HepG2 (cell line): ENCODE measurements at regions not wholly inside any gene's neighbourhood (a gene's known extent, or its start where the extent isn't known, plus 50 kb on each side); places are given as distances from the start of the nearest gene placed in this dataset.

Experiments used
- EP300 ChIP-seq, 3 experiments: sonication (generic) in 1 of 3; formaldehyde crosslinking in 1 of 3; IDR thresholded peaks; 2 replicates each; pipeline versions ENCODE4 v1.5.1 to v1.6.1; 2011 to 2020; ENCODE audit warnings: low read depth in 2 of 3, low read length in 2 of 3, borderline replicate concordance in 1 of 3, improper control_type of control experiment in 1 of 3, mild to moderate bottlenecking in 1 of 3, missing genetic modification reagents in 1 of 3, moderate library complexity in 1 of 3
- KDM1A ChIP-seq: IDR thresholded peaks from 2 replicates; pipeline ENCODE4 v1.6.1; 2016; ENCODE audit warnings: missing compliant biosample characterization
- PLRG1 ChIP-seq: fragments of 450-650 bp; conservative IDR thresholded peaks from 2 replicates; pipeline ENCODE4 v1.6.1; 2016
- YEATS4 ChIP-seq: sonication (generic); formaldehyde crosslinking; IDR thresholded peaks from 2 replicates; pipeline ENCODE4 v1.4.0; 2020; ENCODE audit warnings: missing genetic modification reagents, borderline replicate concordance
- TF ChIP-seq, protein P1 (sequence below): sonication (generic); formaldehyde crosslinking; IDR thresholded peaks from 2 replicates; pipeline ENCODE4 v1.5.1; 2020; ENCODE audit warnings: missing genetic modification reagents, mild to moderate bottlenecking, borderline replicate concordance

DNA sequence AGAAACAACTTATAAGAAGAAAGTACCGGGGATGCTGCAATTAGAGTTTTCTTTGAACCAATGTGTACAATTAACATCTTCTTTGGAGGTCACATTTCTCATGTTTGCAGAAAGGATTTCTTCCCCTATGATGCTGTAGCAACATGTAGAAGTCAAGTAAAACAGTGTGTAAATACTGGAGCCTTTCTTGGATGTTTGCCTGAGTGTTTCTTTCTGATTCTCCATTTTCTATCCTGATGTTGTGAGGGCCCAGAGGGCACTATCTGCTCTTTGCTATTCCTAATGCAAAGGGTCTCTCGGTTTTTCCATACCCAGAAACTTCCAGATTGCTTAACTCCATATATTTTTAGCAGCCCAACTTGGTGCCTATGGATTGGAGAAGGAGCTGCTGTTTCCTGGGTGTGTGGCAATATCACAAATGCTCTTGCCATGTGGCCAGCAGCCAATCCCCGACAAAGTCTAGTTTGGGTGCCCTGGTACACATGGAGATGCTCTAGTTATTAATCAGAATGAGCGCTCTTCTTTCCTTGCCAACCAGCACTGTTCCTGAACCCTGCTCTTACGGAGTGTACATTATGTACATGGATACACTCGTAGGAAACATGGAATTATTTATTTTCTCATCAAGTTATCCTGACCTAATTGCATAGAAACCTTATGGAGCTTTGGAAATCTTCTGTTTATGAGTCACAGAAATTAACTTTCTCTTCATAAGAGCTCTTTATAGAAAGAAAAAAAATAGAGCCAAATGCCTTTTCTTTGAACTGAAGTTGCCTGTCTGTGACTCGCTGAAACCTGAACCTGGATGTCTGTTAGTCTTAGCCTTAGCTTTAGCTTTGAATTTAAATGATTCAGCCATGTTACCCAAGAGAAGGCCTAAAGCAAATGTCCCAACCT lies 67.0 kb upstream of the GPC4 start:
- TF ChIP-seq EP300 (IDR thresholded peaks at IDR 0.05; ENCODE audit: low read depth in 2 of 2, low read length in 2 of 2) (no peak), EP300 (CRISPR knock-in tag; IDR thresholded peaks at IDR 0.05; ENCODE audit: borderline replicate concordance) (no peak), YEATS4 (CRISPR knock-in tag) (no peak), KDM1A (CRISPR knock-in tag) (no peak), PLRG1 (no peak)
- TF ChIP-seq, protein P1, sequence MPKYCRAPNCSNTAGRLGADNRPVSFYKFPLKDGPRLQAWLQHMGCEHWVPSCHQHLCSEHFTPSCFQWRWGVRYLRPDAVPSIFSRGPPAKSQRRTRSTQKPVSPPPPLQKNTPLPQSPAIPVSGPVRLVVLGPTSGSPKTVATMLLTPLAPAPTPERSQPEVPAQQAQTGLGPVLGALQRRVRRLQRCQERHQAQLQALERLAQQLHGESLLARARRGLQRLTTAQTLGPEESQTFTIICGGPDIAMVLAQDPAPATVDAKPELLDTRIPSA (CRISPR knock-in tag), result no peak
